CD8-positive, alpha-beta memory T cell (primary cell): ENCODE measurements at regions not wholly inside any gene's neighbourhood (a gene's known extent, or its start where the extent isn't known, plus 50 kb on each side); places are given as distances from the start of the nearest gene placed in this dataset.
"Not testable (repeated sequence)": the region's sequence is repeated elsewhere in the genome, so short reads cannot be mapped to it uniquely, and the experiment has no call there.

ENCODE experiments used
- CTCF ChIA-PET: fragments of 350-600 bp; sonication (Branson Sonifier 250); formaldehyde crosslinking; loops from one replicate; lab custom pipeline; 2021; ENCODE audit warnings: antibody characterized with exemption; lab: Charles Lee
- POLR2A ChIA-PET: fragments of 350-600 bp; sonication (Branson Sonifier 250); formaldehyde crosslinking; loops from one replicate; lab custom pipeline; 2021; ENCODE audit warnings: antibody characterized with exemption; lab: Charles Lee
- DNase-seq, 5 donors: peaks; one replicate each; pipeline versions ENCODE4 v3.0.0 to v3.0.0-alpha.2; 2020 to 2022; ENCODE audit warnings: mixed read lengths in 1 of 5
- H3K27ac ChIP-seq: one replicate; pipeline ENCODE4 v1.7.0; 2013; ENCODE audit warnings: low read depth, mild to moderate bottlenecking, low read length, moderate library complexity
- H3K27me3 ChIP-seq: 2 replicates; pipeline ENCODE4 v1.7.0; 2013; ENCODE audit warnings: low read length, mild to moderate bottlenecking; ENCODE audit not compliant: insufficient read depth, poor library complexity, severe bottlenecking
- H3K36me3 ChIP-seq: 2 replicates; pipeline ENCODE4 v1.7.0; 2013; ENCODE audit warnings: mild to moderate bottlenecking, low read length, moderate library complexity; ENCODE audit not compliant: insufficient read depth
- H3K4me1 ChIP-seq: 2 replicates; pipeline ENCODE4 v1.7.0; 2013; ENCODE audit warnings: mild to moderate bottlenecking, low read length, moderate library complexity; ENCODE audit not compliant: insufficient read depth
- H3K4me3 ChIP-seq: 2 replicates; pipeline ENCODE4 v1.7.0; 2013; ENCODE audit warnings: mild to moderate bottlenecking, low read length
- H3K9me3 ChIP-seq: 2 replicates; pipeline ENCODE4 v1.7.0; 2013; ENCODE audit warnings: mild to moderate bottlenecking, low read length
- H3K27ac Mint-ChIP-seq, 8 donors: one replicate each; pipeline ENCODE4 v1.8.0; 2020 to 2021; ENCODE audit warnings: mixed read lengths in 8 of 8, mild to moderate bottlenecking in 6 of 8, inconsistent platforms in 3 of 8, moderate library complexity in 3 of 8
- H3K27me3 Mint-ChIP-seq, 2 donors: one replicate each; pipeline ENCODE4 v1.8.0; 2020 to 2021; ENCODE audit warnings: mixed read lengths in 2 of 2, mild to moderate bottlenecking in 1 of 2, moderate library complexity in 1 of 2
- H3K36me3 Mint-ChIP-seq, 3 donors: one replicate each; pipeline ENCODE4 v1.8.0; 2020 to 2021; ENCODE audit warnings: mixed read lengths in 3 of 3, inconsistent platforms in 1 of 3, mild to moderate bottlenecking in 1 of 3
- H3K4me1 Mint-ChIP-seq, 3 donors: one replicate each; pipeline ENCODE4 v1.8.0; 2020 to 2021; ENCODE audit warnings: mixed read lengths in 3 of 3, inconsistent platforms in 1 of 3, mild to moderate bottlenecking in 1 of 3
- H3K4me3 Mint-ChIP-seq, 7 donors: one replicate each; pipeline ENCODE4 v1.8.0; 2020 to 2021; ENCODE audit warnings: mixed read lengths in 7 of 7, mild to moderate bottlenecking in 6 of 7, moderate library complexity in 4 of 7, inconsistent platforms in 2 of 7
- H3K9me3 Mint-ChIP-seq, 5 donors: one replicate each; pipeline ENCODE4 v1.8.0; 2020 to 2022; ENCODE audit warnings: mixed read lengths in 5 of 5, mild to moderate bottlenecking in 3 of 5, moderate library complexity in 2 of 5, inconsistent platforms in 1 of 5

DNA sequence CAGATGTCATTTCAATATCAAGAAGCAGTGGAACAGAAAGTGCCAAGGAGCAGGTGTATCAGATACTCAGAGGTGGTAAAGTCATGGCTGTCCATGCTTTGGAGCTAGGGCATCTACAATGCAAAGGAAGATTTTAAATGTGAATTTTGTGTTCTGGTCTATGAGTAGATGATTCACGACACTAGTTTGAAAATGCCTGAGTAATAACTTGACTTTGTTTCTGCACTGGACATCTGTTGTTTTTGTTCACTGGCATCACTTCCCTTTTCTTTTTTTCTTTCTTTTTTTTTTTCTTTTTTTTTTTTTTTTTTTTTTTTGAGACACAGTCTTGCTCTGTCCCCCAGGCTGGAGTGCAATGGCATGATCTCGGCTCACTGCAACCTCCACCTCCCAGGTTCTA, 460.7 kb upstream of the PAPPA start:
- H3K27ac Mint-ChIP-seq, H3K27ac ChIP-seq, DNase-seq, H3K27me3 ChIP-seq, H3K4me1 ChIP-seq, H3K36me3 Mint-ChIP-seq, H3K9me3 ChIP-seq, H3K4me3 Mint-ChIP-seq, CTCF ChIA-PET, H3K4me3 ChIP-seq, POLR2A ChIA-PET, H3K4me1 Mint-ChIP-seq, H3K36me3 ChIP-seq, H3K9me3 Mint-ChIP-seq, H3K27me3 Mint-ChIP-seq: not testable (repeated sequence)

DNA sequence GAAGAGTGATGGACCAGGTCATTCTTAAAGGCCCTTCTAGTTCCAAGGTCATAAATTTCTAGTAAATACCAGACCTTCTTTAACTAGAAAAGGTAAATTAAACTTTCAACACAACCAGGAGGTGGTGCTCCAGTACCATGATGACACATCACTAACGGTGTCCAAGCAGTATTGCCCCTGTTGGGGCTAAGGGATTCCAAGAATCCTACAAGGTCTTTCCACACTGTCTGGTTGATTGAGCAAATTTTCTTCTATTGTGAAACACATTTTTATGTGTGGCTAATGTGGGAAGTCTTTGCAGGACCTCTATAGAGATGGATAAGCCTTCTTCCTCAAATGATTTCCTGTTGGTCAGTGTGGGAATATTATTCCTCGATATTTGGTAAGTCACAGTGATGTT, 459.6 kb upstream of the PAPPA start:
- no peaks in the 10 kb centered on the region for H3K36me3 ChIP-seq
- peaks cover 0 to 5% (median 0%) of the 10 kb centered on the region in 5 donors for H3K9me3 Mint-ChIP-seq
- H3K27me3 Mint-ChIP-seq: no peaks in the 10 kb centered on the region
- H3K4me3 Mint-ChIP-seq: no peak overlapping the region
- no peak for DNase-seq
- no peaks in the 10 kb centered on the region for H3K27me3 ChIP-seq
- no peak overlapping the region for H3K4me3 ChIP-seq
- H3K36me3 Mint-ChIP-seq: no peaks in the 10 kb centered on the region
- H3K9me3 ChIP-seq: no peaks in the 10 kb centered on the region
- POLR2A ChIA-PET: no interaction called here
- H3K4me1 Mint-ChIP-seq: no peaks in the 10 kb centered on the region
- no peaks in the 10 kb centered on the region for H3K4me1 ChIP-seq
- CTCF ChIA-PET: no interaction called here
- H3K27ac ChIP-seq: no peak overlapping the region
- H3K27ac Mint-ChIP-seq: no peak overlapping the region

DNA sequence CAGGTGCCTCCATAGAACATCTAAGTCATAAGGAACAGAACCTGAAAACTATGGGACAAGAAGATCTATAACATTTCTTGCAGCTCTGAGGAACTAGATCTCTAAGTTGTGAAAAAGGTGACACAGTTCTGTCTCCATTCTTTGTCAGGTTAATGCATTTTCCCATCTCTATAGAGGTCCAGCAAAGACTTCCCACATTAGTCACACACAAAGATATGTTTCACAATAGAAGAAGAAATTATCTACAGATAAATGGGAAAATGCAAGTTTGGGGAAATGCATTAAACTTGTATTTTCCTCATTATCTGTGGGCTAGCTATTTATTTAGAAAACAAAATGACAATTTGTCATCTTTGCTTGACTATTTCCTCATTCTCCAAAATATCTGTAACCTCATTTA, 458.6 kb upstream of the PAPPA start:
- Mint-ChIP-seq H3K36me3 (no peaks in the 10 kb centered on the region), H3K27ac (no peak overlapping the region), H3K4me1 (no peaks in the 10 kb centered on the region), H3K27me3 (no peaks in the 10 kb centered on the region), H3K4me3 (no peak overlapping the region), H3K9me3 (peaks cover 0 to 2% (median 0%) of the 10 kb centered on the region in 5 donors)
- no peak overlapping the region for H3K4me3 ChIP-seq
- H3K36me3 ChIP-seq: no peaks in the 10 kb centered on the region
- no peak overlapping the region for H3K27ac ChIP-seq
- POLR2A ChIA-PET: no interaction called here
- H3K27me3 ChIP-seq: no peaks in the 10 kb centered on the region
- no peaks in the 10 kb centered on the region for H3K4me1 ChIP-seq
- CTCF ChIA-PET: no interaction called here
- no peak for DNase-seq
- no peaks in the 10 kb centered on the region for H3K9me3 ChIP-seq

DNA sequence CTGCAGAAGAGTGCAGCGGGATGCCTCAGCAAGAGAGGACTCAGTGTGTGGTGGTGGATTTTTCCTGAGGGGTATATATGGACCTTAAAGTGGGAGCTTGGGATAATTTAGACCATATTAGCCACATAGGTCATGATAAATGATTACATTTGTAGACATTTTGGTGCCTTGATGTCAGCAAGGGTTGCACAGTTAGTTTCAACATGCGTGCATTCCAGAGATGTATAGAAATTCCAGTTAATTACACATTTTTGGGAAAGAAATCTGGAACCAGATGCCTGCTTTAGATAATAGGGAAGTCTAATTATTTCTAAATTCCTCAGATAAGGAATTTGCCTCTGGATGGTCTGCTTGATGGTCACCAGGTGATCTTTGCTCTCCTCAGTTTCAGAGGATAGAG, 440.6 kb upstream of the PAPPA start:
- peaks cover 0 to 2% of the 10 kb centered on the region in 2 donors for H3K27me3 Mint-ChIP-seq
- DNase-seq: no peak
- no peaks in the 10 kb centered on the region for H3K4me1 Mint-ChIP-seq
- CTCF ChIA-PET: no interaction called here
- Histone ChIP-seq H3K36me3 (no peaks in the 10 kb centered on the region), H3K9me3 (no peaks in the 10 kb centered on the region), H3K27me3 (no peaks in the 10 kb centered on the region), H3K4me1 (no peaks in the 10 kb centered on the region), H3K4me3 (no peak overlapping the region), H3K27ac (no peak overlapping the region)
- peaks cover 0 to 9% (median 6%) of the 10 kb centered on the region in 5 donors for H3K9me3 Mint-ChIP-seq
- POLR2A ChIA-PET: no interaction called here
- H3K27ac Mint-ChIP-seq: no peak overlapping the region
- H3K36me3 Mint-ChIP-seq: no peaks in the 10 kb centered on the region
- no peak overlapping the region for H3K4me3 Mint-ChIP-seq

DNA sequence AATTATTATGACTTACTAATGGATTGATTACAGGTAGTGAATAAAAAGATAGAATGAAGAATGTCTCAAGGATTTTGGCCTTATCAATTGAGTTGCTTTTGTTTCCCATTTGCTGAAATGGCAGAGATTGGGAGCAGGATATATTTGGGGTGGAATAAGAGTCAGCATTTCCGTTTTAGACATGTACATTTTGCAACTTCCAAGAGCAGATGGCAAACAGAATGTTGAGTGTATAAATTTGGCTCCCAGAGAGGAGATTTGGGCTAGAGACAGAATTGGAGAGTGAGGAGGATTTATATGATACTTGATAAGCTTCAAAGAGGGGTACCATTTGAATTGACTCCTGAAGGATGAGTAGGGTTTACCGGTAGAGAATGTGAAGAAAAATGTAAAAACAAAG, 437.9 kb upstream of the PAPPA start:
- POLR2A ChIA-PET: no interaction called here
- no peaks in the 10 kb centered on the region for H3K36me3 Mint-ChIP-seq
- H3K4me1 ChIP-seq: no peaks in the 10 kb centered on the region
- CTCF ChIA-PET: no interaction called here
- no peak overlapping the region for H3K4me3 ChIP-seq
- H3K27me3 Mint-ChIP-seq: peaks cover 0 to 2% of the 10 kb centered on the region in 2 donors
- H3K9me3 Mint-ChIP-seq: peaks cover 0 to 6% (median 2%) of the 10 kb centered on the region in 5 donors
- H3K4me1 Mint-ChIP-seq: no peaks in the 10 kb centered on the region
- H3K27me3 ChIP-seq: no peaks in the 10 kb centered on the region
- H3K27ac Mint-ChIP-seq: no peak overlapping the region
- no peaks in the 10 kb centered on the region for H3K9me3 ChIP-seq
- no peak for DNase-seq
- no peak overlapping the region for H3K27ac ChIP-seq
- no peak overlapping the region for H3K4me3 Mint-ChIP-seq
- no peaks in the 10 kb centered on the region for H3K36me3 ChIP-seq

DNA sequence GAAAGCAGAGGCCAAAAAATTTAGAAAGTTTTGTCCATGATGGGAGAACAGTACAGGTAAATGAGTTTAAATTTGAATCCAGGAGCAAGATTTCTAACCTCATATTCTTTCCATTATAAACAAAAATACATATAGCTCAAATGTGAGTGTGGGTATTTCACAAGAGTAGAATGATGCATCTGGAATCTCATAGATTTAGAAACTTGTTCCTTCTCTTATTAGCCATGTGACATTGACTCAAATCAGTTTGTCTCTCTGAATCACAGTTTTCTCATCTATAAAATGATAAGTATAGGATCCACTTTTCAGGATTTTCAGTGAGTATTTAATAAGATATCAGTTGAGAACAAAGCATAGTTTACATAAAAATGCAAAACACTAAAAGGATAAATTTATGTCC, 436.3 kb upstream of the PAPPA start:
- H3K36me3 ChIP-seq: no peaks in the 10 kb centered on the region
- no peak overlapping the region for H3K4me3 ChIP-seq
- ChIA-PET CTCF (no interaction called here), POLR2A (no interaction called here)
- Mint-ChIP-seq H3K36me3 (no peaks in the 10 kb centered on the region), H3K9me3 (peaks cover 0 to 5% (median 2%) of the 10 kb centered on the region in 5 donors), H3K4me3 (no peak overlapping the region), H3K27me3 (no peaks in the 10 kb centered on the region), H3K27ac (no peak overlapping the region), H3K4me1 (no peaks in the 10 kb centered on the region)
- H3K4me1 ChIP-seq: no peaks in the 10 kb centered on the region
- no peaks in the 10 kb centered on the region for H3K27me3 ChIP-seq
- no peak overlapping the region for H3K27ac ChIP-seq
- no peaks in the 10 kb centered on the region for H3K9me3 ChIP-seq
- DNase-seq: no peak

DNA sequence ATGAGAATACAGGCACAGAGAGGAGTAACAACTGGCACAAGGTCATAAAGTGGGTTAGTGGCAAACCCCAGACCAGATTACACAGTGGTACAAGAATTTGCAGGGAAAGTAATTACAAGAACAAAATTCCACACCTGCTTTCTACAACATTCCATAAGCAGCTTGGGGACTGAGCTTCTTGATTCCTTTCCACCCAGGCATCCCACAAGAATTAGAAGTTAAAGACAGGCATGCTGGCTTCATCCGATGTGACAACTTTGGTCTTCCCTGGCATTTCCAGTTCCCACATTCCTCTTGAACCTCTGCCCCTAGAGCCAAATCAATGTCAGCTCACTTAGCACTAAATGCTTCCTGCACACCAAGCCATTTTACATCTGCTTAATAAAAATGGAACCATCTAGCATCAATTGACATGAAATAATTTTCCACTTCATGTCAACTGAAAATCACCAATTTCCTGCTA, 435.8 kb upstream of the PAPPA start:
- no peaks in the 10 kb centered on the region for H3K27me3 Mint-ChIP-seq
- ChIA-PET POLR2A (no interaction called here), CTCF (no interaction called here)
- H3K27ac ChIP-seq: no peak overlapping the region
- no peaks in the 10 kb centered on the region for H3K36me3 ChIP-seq
- DNase-seq: no peak
- peaks cover 0 to 2% (median 2%) of the 10 kb centered on the region in 5 donors for H3K9me3 Mint-ChIP-seq
- no peak overlapping the region for H3K4me3 Mint-ChIP-seq
- no peaks in the 10 kb centered on the region for H3K9me3 ChIP-seq
- H3K36me3 Mint-ChIP-seq: no peaks in the 10 kb centered on the region
- no peak overlapping the region for H3K27ac Mint-ChIP-seq
- H3K4me1 Mint-ChIP-seq: no peaks in the 10 kb centered on the region
- H3K27me3 ChIP-seq: no peaks in the 10 kb centered on the region
- H3K4me3 ChIP-seq: no peak overlapping the region
- H3K4me1 ChIP-seq: no peaks in the 10 kb centered on the region

DNA sequence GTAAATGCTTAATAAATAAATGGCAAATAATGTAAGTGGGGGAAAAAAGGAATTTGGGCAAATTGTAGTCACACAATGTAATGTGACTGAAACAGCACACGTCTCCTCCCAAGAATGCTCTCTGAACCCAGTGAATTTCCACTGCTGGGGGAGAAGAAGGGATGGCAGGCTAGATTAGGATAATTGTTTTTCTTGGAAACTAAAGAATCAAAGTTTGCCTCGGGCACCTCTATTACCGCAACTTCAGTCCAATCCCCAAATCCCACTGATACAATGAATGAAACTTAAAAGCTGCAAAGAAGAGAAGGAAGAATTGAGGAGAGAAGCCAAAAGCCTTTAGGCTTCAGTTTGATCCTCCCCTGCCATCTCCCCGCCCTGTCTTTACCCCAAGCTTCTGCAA, 423.2 kb upstream of the PAPPA start:
- no peak overlapping the region for H3K4me3 ChIP-seq
- H3K27me3 ChIP-seq: no peaks in the 10 kb centered on the region
- no peaks in the 10 kb centered on the region for H3K36me3 Mint-ChIP-seq
- no peaks in the 10 kb centered on the region for H3K9me3 ChIP-seq
- no peak for DNase-seq
- no peak overlapping the region for H3K4me3 Mint-ChIP-seq
- no peak overlapping the region for H3K27ac Mint-ChIP-seq
- H3K36me3 ChIP-seq: no peaks in the 10 kb centered on the region
- H3K4me1 ChIP-seq: no peaks in the 10 kb centered on the region
- H3K27ac ChIP-seq: no peak overlapping the region
- H3K4me1 Mint-ChIP-seq: no peaks in the 10 kb centered on the region
- CTCF ChIA-PET: no interaction called here
- H3K27me3 Mint-ChIP-seq: no peaks in the 10 kb centered on the region
- peaks cover 4 to 16% (median 9%) of the 10 kb centered on the region in 5 donors for H3K9me3 Mint-ChIP-seq
- POLR2A ChIA-PET: no interaction called here

DNA sequence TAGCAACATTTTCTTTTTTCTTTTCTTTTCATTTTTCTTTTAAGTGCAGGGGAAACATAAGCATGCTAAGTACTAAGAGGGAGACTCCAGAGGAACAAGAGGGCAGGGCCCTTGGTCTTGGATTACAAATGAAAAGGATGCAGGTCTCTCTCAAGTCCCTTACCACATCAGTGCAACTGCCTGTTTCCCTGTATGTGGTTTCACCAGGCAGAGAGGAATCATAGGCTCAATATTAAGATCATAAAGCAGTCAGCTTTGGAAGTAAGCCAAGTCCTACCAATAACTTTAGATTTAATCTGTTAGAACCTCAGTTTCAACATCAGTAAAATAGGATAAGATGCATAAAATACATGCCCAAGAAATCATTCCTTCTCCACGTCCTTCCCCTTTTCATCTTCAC, 422.7 kb upstream of the PAPPA start:
- Mint-ChIP-seq H3K4me3 (no peak overlapping the region), H3K36me3 (no peaks in the 10 kb centered on the region), H3K4me1 (no peaks in the 10 kb centered on the region), H3K9me3 (peaks cover 4 to 15% (median 9%) of the 10 kb centered on the region in 5 donors), H3K27me3 (no peaks in the 10 kb centered on the region), H3K27ac (no peak overlapping the region)
- DNase-seq: no peak
- Histone ChIP-seq H3K36me3 (no peaks in the 10 kb centered on the region), H3K9me3 (no peaks in the 10 kb centered on the region), H3K27ac (no peak overlapping the region), H3K27me3 (no peaks in the 10 kb centered on the region), H3K4me3 (no peak overlapping the region), H3K4me1 (no peaks in the 10 kb centered on the region)
- ChIA-PET CTCF (no interaction called here), POLR2A (no interaction called here)
